Medulla oblongata (tissue), 1 donor: ENCODE measurements at regions not wholly inside any gene's neighbourhood (a gene's known extent, or its start where the extent isn't known, plus 50 kb on each side); places are given as distances from the start of the nearest gene placed in this dataset.
"Not testable (repeated sequence)": the region's sequence is repeated elsewhere in the genome, so short reads cannot be mapped to it uniquely, and the experiment has no call there.

Experiments
- DNase-seq: peaks from one replicate; pipeline ENCODE4 v3.0.0-alpha.2; 2015; ENCODE audit errors: extremely low spot score

DNA sequence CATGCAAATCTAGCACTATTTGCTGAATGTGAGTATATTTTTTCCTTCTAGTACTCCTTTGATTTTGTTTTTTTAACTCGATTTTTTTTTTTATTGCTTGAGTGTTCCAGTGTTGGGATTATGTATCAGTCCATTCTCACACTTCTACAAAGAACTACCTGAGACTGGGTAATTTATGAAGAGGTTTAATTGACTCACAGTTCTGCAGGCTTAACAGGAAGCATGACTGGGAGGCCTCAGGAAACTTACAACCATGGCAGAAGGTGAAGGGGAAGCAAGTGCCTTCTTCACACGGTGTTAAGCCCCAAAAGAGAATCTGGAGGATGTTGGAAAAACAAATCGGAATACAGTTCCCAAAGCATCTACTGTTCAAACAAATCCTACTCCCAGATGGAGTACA is 69.1 kb downstream of the ZNF518B start:
- not testable (repeated sequence) for DNase-seq

DNA sequence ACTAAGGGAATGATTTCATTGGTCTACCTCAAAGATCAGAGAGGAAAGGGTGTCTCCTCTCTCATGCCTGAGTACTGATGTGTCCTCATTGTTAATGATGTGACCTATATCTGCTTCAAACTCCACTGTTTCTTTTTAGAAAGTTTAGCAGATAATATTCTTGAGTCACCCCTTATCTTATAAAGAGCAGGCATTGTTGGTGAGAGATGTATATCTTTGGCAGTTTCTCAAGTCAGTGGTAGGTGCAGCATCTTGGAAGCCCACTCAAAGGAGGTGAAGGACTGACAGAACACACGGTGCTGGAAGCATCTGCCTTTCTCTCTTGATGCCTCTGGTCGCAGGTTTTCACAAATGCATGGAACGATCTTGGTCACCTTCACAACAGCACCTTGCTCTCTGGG is 71.2 kb downstream of the ZNF518B start:
- DNase-seq = no peak

GRCh38 chr4:10384974-10385373 is 72.3 kb downstream of the ZNF518B start:
- no peak for DNase-seq

DNA sequence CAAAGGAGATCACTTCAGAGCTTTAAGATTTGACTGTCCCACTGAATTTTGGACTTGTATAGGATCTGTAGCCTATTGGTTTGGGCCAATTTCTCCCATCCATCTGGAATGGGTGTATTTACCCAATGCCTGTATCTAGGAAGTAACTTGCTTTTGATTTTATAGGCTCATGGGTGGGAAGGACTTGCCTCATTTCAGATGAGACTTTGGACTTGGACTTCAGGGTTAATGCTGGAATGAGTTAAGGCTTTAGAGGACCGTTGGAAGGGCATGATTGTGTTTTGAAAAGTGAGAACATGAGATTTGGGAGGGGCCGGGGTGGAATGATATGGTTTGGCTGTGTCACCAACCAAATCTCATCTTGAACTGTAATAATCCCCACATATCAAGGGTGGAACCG is 73.8 kb downstream of the ZNF518B start:
- DNase-seq = no peak

GRCh38 chr4:10382171-10382570 is 75.1 kb downstream of the ZNF518B start:
- DNase-seq = not testable (repeated sequence)

GRCh38 chr4:10381146-10381545 is 76.1 kb downstream of the ZNF518B start:
- DNase-seq = no peak

DNA sequence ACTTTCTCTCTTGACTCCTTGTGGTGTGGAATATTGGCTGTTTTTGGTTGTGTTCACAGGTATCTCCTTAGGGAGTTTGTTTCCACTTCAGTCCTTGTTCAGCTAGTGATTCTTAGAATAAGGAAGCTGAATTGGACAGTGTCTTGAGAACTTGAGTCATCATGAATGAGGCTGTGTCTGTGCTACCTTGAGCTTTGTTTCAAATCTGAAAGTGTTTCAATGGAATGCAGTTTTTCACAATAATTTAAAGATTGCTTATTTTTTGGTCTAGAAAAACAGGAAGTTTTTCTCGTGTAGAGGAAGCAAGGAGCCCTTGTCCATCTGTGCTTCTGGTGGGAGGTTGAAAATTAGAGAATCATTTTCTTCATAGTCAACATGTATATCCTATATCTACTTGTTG is 76.5 kb downstream of the ZNF518B start:
- no peak for DNase-seq

GRCh38 chr4:10371869-10372471 is 85.3 kb downstream of the ZNF518B start:
- DNase-seq = no peak

- DNase-seq = no peak
Observed at GRCh38 chr4:10371121-10371520, 86.1 kb downstream of the ZNF518B start.

DNA sequence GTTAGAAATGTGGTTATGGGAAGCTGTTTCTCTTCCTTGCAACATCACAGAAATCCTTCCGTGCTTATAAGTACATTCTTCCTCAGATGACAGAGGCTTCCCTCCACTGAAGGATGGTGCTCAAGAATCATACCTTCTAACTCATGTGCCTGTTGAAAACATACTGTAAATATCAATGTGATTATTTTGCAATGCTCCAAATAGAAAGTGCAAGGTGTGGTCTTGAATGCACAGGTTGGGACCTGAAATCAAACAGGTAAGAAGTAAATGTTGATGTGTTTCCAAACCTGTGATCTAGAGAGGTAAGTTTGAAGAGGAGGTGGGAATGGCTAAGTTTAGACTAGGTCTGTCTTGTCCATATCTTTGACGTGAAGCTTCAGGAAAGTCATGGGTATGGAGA is 87.7 kb downstream of the ZNF518B start:
- no peak for DNase-seq

DNA sequence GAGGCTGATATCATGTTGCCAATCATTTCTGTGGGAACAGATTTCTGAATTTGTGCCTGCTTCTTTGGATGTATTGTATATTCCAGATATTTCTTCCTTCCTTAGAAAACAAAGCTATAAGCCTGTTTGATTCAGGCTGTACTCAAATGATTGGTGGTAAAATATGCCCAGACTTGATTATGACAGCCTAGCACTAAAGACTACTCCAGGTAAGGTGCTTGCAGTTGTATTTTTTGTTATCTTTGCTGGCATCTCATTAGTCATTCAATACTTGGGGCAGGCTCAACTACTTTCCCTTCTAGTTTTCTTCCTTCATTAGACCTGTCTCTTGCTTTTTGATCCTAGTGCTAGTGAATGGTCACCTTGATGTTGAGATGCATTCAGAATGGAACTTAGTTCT is 90.6 kb downstream of the ZNF518B start:
- DNase-seq = no peak

DNA sequence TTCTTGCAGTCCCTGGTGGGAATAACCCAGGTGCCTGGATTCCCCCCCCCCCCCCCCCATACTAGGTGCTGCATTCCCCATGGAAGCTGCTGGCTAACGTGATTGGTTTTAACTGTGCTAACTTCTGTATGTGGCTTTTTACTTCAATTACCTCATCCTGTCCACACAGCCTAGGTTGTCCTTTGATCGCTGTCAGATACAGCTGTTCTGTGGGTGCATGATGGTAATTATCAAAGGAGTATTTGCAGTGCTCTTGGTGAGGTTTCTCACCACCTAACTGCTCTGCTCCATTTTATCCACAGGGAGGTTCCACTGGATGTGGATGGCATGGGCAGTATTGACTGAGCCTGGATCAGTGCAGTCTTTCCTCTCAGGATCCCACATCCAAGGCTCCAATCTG is 93.0 kb downstream of the ZNF518B start:
- DNase-seq = no peak

- no peak for DNase-seq
Observed at GRCh38 chr4:10354746-10355145, 102.5 kb downstream of the ZNF518B start.

GRCh38 chr4:10354225-10354624 is 103.0 kb downstream of the ZNF518B start:
- no peak for DNase-seq

GRCh38 chr4:10353110-10353509 is 104.1 kb downstream of the ZNF518B start:
- no peak for DNase-seq

DNA sequence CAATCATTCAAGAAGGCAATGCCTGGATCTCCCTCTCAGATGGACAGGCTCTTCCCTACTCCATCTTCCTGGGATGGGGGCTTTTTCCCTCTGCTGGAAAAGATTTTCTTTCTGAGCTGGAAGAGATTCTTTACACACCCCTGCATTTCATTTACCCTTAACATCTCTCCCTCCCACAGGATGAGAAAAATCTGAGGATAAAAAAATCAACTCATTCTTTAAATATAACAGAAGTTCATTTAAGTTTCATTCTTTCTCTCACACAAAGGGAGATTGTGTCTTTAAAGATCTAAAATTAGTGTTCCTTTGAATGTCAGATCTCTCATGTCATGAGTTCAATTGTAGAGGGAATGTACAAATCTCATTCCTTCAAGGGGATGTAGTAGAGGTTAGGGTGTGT is 109.0 kb downstream of the ZNF518B start:
- DNase-seq = no peak

- DNase-seq = no peak
Observed at GRCh38 chr4:10347815-10348214, 109.4 kb downstream of the ZNF518B start.

DNA sequence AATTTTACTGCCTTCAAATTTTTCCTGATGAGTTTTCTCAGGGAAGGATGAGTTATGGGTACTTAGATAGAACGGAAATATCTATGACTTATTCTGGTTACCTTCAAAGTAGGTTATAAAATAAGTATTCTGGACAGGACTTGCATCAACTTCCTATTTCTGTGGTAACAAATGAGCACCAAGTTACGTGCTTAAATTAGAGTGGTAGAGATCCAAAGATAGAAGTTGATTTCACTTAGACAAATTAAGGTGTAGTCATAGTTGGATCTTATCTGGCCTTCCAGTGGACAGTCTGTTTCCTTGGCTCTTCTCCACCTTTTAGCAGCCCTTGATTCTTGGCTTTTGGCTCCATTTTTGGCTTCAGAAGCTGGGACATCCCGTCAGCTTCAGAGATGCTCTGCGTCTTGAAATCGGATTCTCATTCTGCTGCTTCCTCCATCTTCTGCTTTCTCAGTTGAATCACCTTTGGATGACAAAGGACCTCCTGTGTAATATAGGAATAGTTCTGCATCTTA is 109.9 kb downstream of the ZNF518B start:
- DNase-seq = no peak

DNA sequence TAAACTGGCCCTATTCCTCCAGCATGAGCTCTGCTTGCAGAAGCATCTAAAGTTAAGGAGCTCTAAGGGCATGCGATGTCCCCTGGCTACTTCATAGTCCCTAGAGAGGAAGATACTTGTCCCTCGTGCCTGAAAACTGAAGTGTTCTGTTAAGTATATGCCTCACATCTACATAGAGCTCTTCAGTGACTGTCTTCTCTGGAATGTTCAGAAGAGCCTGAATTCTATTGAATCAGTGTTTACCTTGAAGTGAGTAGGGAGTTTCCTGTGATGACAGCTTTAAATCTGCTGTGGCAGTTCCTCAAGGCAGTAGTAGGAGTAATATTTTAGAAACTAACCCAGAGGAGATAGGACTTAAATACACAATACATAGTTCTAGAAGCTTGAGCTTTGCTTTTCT is 111.2 kb downstream of the ZNF518B start:
- no peak for DNase-seq

DNA sequence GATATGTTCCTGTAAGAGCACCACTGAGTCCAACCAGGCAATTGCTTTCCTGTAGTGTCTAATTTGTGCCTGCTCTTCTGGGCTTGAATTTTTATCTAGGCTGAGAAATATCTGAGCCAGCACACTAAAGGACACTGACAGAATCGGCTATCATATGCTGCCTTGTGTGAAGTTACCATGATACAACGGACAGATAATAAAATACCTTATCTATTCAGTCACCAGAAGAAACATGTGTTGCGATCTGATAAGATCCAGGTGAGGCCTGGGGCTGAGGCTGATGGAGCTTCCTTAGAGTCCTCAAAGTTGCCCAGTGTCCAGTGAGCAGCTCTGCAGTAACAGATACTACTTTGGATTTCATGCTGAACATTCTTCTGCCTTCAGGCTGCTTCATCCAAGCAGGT is 111.8 kb downstream of the ZNF518B start:
- no peak for DNase-seq

DNA sequence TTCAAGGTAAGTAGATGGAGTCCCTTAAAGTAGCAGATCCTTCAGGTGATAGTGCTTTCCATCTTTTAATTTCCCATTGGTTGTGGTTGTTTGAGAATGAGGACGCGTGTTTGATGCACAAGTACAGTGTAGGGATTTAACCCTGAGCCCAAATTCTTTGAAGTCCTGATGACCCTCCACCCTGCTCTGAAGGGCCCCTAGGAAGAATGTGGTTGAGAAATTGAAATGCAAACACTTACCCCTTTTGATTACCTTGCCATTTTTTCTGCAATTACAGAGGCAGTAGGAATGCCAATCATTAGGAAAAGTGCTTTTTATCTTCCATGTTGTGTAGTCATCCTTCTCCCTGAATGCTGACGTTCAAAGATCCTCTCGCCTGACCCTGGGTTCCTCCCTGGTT is 112.4 kb downstream of the ZNF518B start:
- no peak for DNase-seq

DNA sequence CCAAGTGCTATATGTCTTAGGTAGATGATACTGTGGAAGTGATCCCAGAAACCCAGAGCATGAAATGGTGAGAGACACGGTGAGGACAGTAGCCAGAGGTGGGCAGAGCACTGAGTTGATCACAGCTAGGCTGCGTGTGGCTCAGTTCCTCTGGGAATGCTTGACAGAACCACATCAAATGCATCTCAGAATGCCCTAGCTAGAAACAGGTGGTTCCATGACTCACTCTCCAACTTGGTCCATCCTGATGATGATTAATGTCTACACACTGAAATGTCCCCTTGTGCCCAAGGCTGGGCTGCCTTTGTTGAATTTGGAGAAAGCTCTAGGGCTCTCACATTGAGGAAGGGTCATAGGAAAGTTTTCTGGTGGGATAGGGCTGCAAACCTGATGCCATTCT is 113.6 kb downstream of the ZNF518B start:
- no peak for DNase-seq

GRCh38 chr4:10342866-10343265 is 114.4 kb downstream of the ZNF518B start:
- peak; percentile 27 for DNase-seq

DNA sequence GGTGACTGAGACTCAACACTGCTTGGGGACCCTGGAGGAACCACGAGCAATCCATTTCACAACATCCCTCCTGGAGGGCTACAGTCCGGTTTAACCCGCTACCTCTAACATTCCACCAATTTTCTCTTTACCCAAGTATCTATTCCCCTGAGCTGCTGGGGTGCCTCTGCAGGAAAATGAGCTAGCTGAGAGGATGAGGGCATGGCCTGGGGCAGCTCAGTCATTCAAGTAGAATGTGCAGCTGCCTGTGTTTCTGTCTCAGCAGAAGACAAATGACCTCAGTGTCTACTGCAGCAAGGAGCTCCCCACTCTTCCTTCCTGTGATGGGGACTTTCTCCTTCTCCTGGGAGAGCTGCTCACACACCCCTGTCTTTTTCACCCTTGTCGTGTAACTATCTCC is 120.8 kb downstream of the ZNF518B start:
- no peak for DNase-seq
